Uterus (tissue), 2 donors: ENCODE measurements at regions not wholly inside any gene's neighbourhood (a gene's known extent, or its start where the extent isn't known, plus 50 kb on each side); places are given as distances from the start of the nearest gene placed in this dataset.

ENCODE experiments used
- CTCF ChIP-seq, 4 experiments: fragments of 200-600 bp in 2 of 4; fragments of 450-650 bp in 2 of 4; sonication (generic) in 2 of 4; IDR thresholded peaks; one replicate each; pipeline ENCODE4 v1.5.1; 2016 to 2019; ENCODE audit warnings: antibody characterized with exemption in 4 of 4, mild to moderate bottlenecking in 2 of 4, moderate library complexity in 1 of 4
- POLR2A ChIP-seq, 2 donors: fragments of 450-650 bp; IDR thresholded peaks; one replicate each; pipeline ENCODE4 v1.6.1; 2016; ENCODE audit warnings: antibody characterized with exemption in 2 of 2, mild to moderate bottlenecking in 1 of 2, moderate library complexity in 1 of 2

- TF ChIP-seq CTCF (IDR thresholded peaks at IDR 0.05) (no peak), POLR2A (IDR thresholded peaks at IDR 0.05) (no peak)
Measured at GRCh38 chr2:184338771-184339170, 259.6 kb upstream of the ZNF804A start.
